Suprapubic skin (tissue), 3 donors: ENCODE measurements at regions not wholly inside any gene's neighbourhood (a gene's known extent, or its start where the extent isn't known, plus 50 kb on each side); places are given as distances from the start of the nearest gene placed in this dataset.

ENCODE experiments used
- CTCF ChIP-seq, 2 donors: fragments of 200-600 bp in 1 of 2; fragments of 450-650 bp in 1 of 2; sonication (generic) in 1 of 2; IDR thresholded peaks; one replicate each; pipeline ENCODE4 v1.5.1; 2016 to 2019; ENCODE audit warnings: antibody characterized with exemption in 2 of 2, mild to moderate bottlenecking in 1 of 2, moderate library complexity in 1 of 2
- POLR2AphosphoS5 ChIP-seq, 3 donors: sonication (generic); formaldehyde crosslinking; IDR thresholded peaks; one replicate each; pipeline ENCODE4 v1.6.1; 2017; ENCODE audit warnings: antibody characterized with exemption in 3 of 3

- TF ChIP-seq CTCF (IDR thresholded peaks at IDR 0.05) (no peak), POLR2AphosphoS5 (IDR thresholded peaks at IDR 0.05) (no peak)
Measured at GRCh38 chr3:21944251-21944650, 193.2 kb upstream of the ZNF385D start.
